ENCODE measurements at regions not wholly inside any gene's neighbourhood (a gene's known extent, or its start where the extent isn't known, plus 50 kb on each side); places are given as distances from the start of the nearest gene placed in this dataset.
"Not testable (repeated sequence)": the region's sequence is repeated elsewhere in the genome, so short reads cannot be mapped to it uniquely, and the experiment has no call there.

- not testable (repeated sequence) for H3K4me3 ChIP-seq (ENCODE audit: low read depth in 1 of 2, low read length in 2 of 2); H3K27ac ChIP-seq (ENCODE audit: low read length); H3K79me2 ChIP-seq (ENCODE audit: insufficient read depth, low read length); H3K9ac ChIP-seq (ENCODE audit: low read depth, low read length); H3K4me2 ChIP-seq (ENCODE audit: insufficient read depth, low read length); H3K9me3 ChIP-seq (ENCODE audit: insufficient read depth, low read length, severe bottlenecking); H3K4me1 ChIP-seq (ENCODE audit: insufficient read depth, low read length); ATAC-seq (ENCODE audit: insufficient read depth, low read depth); H2AFZ ChIP-seq (ENCODE audit: low read depth, low read length); H3K36me3 ChIP-seq (ENCODE audit: insufficient read depth, low read length); H3K27me3 ChIP-seq (ENCODE audit: insufficient read depth, low read length, poor library complexity); DNase-seq; H4K20me1 ChIP-seq (ENCODE audit: insufficient read depth, low read length)
- peak; percentile 19 for TF ChIP-seq CTCF (IDR thresholded peaks at IDR 0.05; ENCODE audit: borderline replicate concordance, extremely low read depth, low read length, poor library complexity, severe bottlenecking)
Observed at GRCh38 chr2:82987706-82988105, 1471.4 kb downstream of the SUCLG1 start.

GRCh38 chr2:82986899-82987298 lies 1472.2 kb downstream of the SUCLG1 start:
- Histone ChIP-seq H3K27ac (ENCODE audit: low read length) (no peak overlapping the region), H3K27me3 (ENCODE audit: insufficient read depth, low read length, poor library complexity) (no peaks in the 10 kb centered on the region), H3K4me2 (ENCODE audit: insufficient read depth, low read length) (no peak overlapping the region), H3K9ac (ENCODE audit: low read depth, low read length) (no peak overlapping the region), H4K20me1 (ENCODE audit: insufficient read depth, low read length) (no peaks in the 10 kb centered on the region), H3K79me2 (ENCODE audit: insufficient read depth, low read length) (no peaks in the 10 kb centered on the region), H2AFZ (ENCODE audit: low read depth, low read length) (no peak overlapping the region), H3K4me1 (ENCODE audit: insufficient read depth, low read length) (no peaks in the 10 kb centered on the region), H3K4me3 (ENCODE audit: low read depth in 1 of 2, low read length in 2 of 2) (no peak overlapping the region), H3K9me3 (ENCODE audit: insufficient read depth, low read length, severe bottlenecking) (no peaks in the 10 kb centered on the region), H3K36me3 (ENCODE audit: insufficient read depth, low read length) (no peaks in the 10 kb centered on the region)
- no peak for DNase-seq
- TF ChIP-seq EZH2 (IDR thresholded peaks at IDR 0.05; ENCODE audit: borderline replicate concordance, low read depth, low read length, severe bottlenecking) (no peak), CTCF (IDR thresholded peaks at IDR 0.05; ENCODE audit: borderline replicate concordance, extremely low read depth, low read length, poor library complexity, severe bottlenecking) (no peak)
- ATAC-seq (ENCODE audit: insufficient read depth, low read depth) = no peak

GRCh38 chr2:82985572-82986197 lies 1473.4 kb downstream of the SUCLG1 start:
- no peaks in the 10 kb centered on the region for H3K79me2 ChIP-seq (ENCODE audit: insufficient read depth, low read length)
- DNase-seq = no peak
- H2AFZ ChIP-seq (ENCODE audit: low read depth, low read length) = no peak overlapping the region
- no peak overlapping the region for H3K4me2 ChIP-seq (ENCODE audit: insufficient read depth, low read length)
- H3K4me3 ChIP-seq (ENCODE audit: low read depth in 1 of 2, low read length in 2 of 2) = no peak overlapping the region
- H3K4me1 ChIP-seq (ENCODE audit: insufficient read depth, low read length) = no peaks in the 10 kb centered on the region
- no peaks in the 10 kb centered on the region for H4K20me1 ChIP-seq (ENCODE audit: insufficient read depth, low read length)
- ATAC-seq (ENCODE audit: insufficient read depth, low read depth) = no peak
- H3K27me3 ChIP-seq (ENCODE audit: insufficient read depth, low read length, poor library complexity) = no peaks in the 10 kb centered on the region
- no peak for TF ChIP-seq EZH2 (IDR thresholded peaks at IDR 0.05; ENCODE audit: borderline replicate concordance, low read depth, low read length, severe bottlenecking)
- TF ChIP-seq CTCF (IDR thresholded peaks at IDR 0.05; ENCODE audit: borderline replicate concordance, extremely low read depth, low read length, poor library complexity, severe bottlenecking) = no peak
- no peak overlapping the region for H3K9ac ChIP-seq (ENCODE audit: low read depth, low read length)
- H3K36me3 ChIP-seq (ENCODE audit: insufficient read depth, low read length) = no peaks in the 10 kb centered on the region
- no peak overlapping the region for H3K27ac ChIP-seq (ENCODE audit: low read length)
- no peaks in the 10 kb centered on the region for H3K9me3 ChIP-seq (ENCODE audit: insufficient read depth, low read length, severe bottlenecking)

GRCh38 chr2:82968358-82968757 lies 1490.7 kb downstream of the SUCLG1 start:
- H3K4me2 ChIP-seq (ENCODE audit: insufficient read depth, low read length) = no peak overlapping the region
- peaks cover 4% of the 10 kb centered on the region for H3K9me3 ChIP-seq (ENCODE audit: insufficient read depth, low read length, severe bottlenecking)
- H4K20me1 ChIP-seq (ENCODE audit: insufficient read depth, low read length) = no peaks in the 10 kb centered on the region
- H2AFZ ChIP-seq (ENCODE audit: low read depth, low read length) = no peak overlapping the region
- H3K4me1 ChIP-seq (ENCODE audit: insufficient read depth, low read length) = no peaks in the 10 kb centered on the region
- H3K79me2 ChIP-seq (ENCODE audit: insufficient read depth, low read length) = no peaks in the 10 kb centered on the region
- no peak overlapping the region for H3K27ac ChIP-seq (ENCODE audit: low read length)
- ATAC-seq (ENCODE audit: insufficient read depth, low read depth) (no peak), DNase-seq (no peak)
- TF ChIP-seq EZH2 (IDR thresholded peaks at IDR 0.05; ENCODE audit: borderline replicate concordance, low read depth, low read length, severe bottlenecking) (no peak), CTCF (IDR thresholded peaks at IDR 0.05; ENCODE audit: borderline replicate concordance, extremely low read depth, low read length, poor library complexity, severe bottlenecking) (no peak)
- no peak overlapping the region for H3K9ac ChIP-seq (ENCODE audit: low read depth, low read length)
- no peaks in the 10 kb centered on the region for H3K27me3 ChIP-seq (ENCODE audit: insufficient read depth, low read length, poor library complexity)
- H3K4me3 ChIP-seq (ENCODE audit: low read depth in 1 of 2, low read length in 2 of 2) = no peak overlapping the region
- H3K36me3 ChIP-seq (ENCODE audit: insufficient read depth, low read length) = no peaks in the 10 kb centered on the region
